WERI-Rb-1 (cell line): ENCODE measurements at regions not wholly inside any gene's neighbourhood (a gene's known extent, or its start where the extent isn't known, plus 50 kb on each side); places are given as distances from the start of the nearest gene placed in this dataset.

Experiments used
- DNase-seq: peaks from one replicate; pipeline ENCODE4 v3.0.0-alpha.2; 2020
- H3K27ac ChIP-seq: fragments of 250-450 bp; sonication (Bioruptor Pico); 2 replicates; pipeline ENCODE4 v1.5.1; 2020; ENCODE audit warnings: mild to moderate bottlenecking, moderate library complexity
- H3K27me3 ChIP-seq: fragments of 250-450 bp; sonication (Bioruptor Pico); 2 replicates; pipeline ENCODE4 v1.5.1; 2021; ENCODE audit warnings: mild to moderate bottlenecking, low read depth, moderate library complexity; ENCODE audit not compliant: insufficient read depth, severe bottlenecking
- H3K36me3 ChIP-seq: fragments of 250-450 bp; sonication (Bioruptor Pico); 2 replicates; pipeline ENCODE4 v1.5.1; 2020; ENCODE audit warnings: mild to moderate bottlenecking, moderate library complexity
- H3K4me3 ChIP-seq: 2 replicates; pipeline ENCODE4 v1.5.1; 2011; ENCODE audit warnings: low read depth, mild to moderate bottlenecking, control low read depth, low read length
- H3K9me3 ChIP-seq: fragments of 250-450 bp; sonication (Bioruptor Pico); 2 replicates; pipeline ENCODE4 v1.5.1; 2021; ENCODE audit warnings: mild to moderate bottlenecking, moderate library complexity; ENCODE audit not compliant: severe bottlenecking
- CTCF ChIP-seq: IDR thresholded peaks from 2 replicates; pipeline ENCODE4 v1.5.1; 2011; ENCODE audit warnings: low read depth, mild to moderate bottlenecking, control low read depth, inconsistent platforms, low read length

- H3K4me3 ChIP-seq, result no peak overlapping the region
- no peak for DNase-seq
- no peaks in the 10 kb centered on the region for H3K36me3 ChIP-seq
- H3K27me3 ChIP-seq, result peaks cover 69% of the 10 kb centered on the region
- no peak overlapping the region for H3K27ac ChIP-seq
- no peak for TF ChIP-seq CTCF
- H3K9me3 ChIP-seq, result no peaks in the 10 kb centered on the region
Observed at GRCh38 chr9:107540164-107540561, 50.6 kb upstream of the KLF4 start.

DNA sequence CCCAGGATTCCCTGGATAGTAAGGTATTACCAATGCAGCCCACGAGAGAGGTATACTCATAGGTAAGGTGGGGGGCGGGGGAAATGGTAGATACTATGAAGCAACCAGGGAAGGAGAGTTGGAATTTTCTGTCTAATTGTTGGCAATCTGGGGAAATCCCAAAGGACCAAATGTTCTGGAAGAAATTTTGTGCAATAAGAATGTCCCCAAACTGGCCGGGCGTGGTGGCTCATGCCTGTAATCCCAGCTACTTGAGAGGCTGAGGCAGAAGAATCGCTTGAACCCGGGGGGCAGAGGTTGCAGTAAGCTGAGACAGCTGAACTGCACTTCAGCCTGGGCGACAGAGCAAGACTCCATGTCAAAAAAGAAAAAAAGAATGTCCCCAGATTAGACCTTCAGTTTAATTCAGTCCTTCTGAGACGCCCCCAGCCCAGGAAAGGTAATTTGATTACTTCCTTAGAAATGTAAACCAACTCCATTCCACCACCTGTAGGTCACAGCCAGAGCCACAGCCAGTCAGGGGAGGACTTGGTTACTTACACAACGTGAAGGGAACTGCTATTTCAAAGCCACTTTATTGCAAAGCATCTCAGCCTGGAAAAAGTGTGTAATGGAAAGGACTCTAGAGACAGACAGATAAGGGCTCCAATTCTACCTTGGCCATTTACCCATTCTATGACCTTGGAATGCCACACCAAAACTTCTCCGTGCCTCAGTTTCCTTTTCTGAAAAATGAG, 50.0 kb upstream of the KLF4 start:
- no peak overlapping the region for H3K4me3 ChIP-seq
- H3K27me3 ChIP-seq, result peaks cover 64% of the 10 kb centered on the region
- no peaks in the 10 kb centered on the region for H3K36me3 ChIP-seq
- DNase-seq, result no peak
- TF ChIP-seq CTCF, result no peak
- H3K27ac ChIP-seq, result no peak overlapping the region
- H3K9me3 ChIP-seq, result no peaks in the 10 kb centered on the region
